HL-60 (cell line): ENCODE measurements at regions not wholly inside any gene's neighbourhood (a gene's known extent, or its start where the extent isn't known, plus 50 kb on each side); places are given as distances from the start of the nearest gene placed in this dataset.

Experiments used
- DNase-seq, 2 experiments: peaks; one replicate each; pipeline ENCODE4 v3.0.0-alpha.2; 2010 to 2020; ENCODE audit warnings: low read depth in 1 of 2, low spot score in 1 of 2
- H3K27ac ChIP-seq: fragments of 250-450 bp; sonication (Bioruptor Pico); replicated peaks from 2 replicates; pipeline ENCODE4 v1.5.1; 2020; ENCODE audit warnings: mild to moderate bottlenecking, moderate library complexity
- H3K27me3 ChIP-seq: fragments of 250-450 bp; sonication (Bioruptor Pico); 2 replicates; pipeline ENCODE4 v1.5.1; 2021; ENCODE audit warnings: mild to moderate bottlenecking, moderate library complexity; ENCODE audit not compliant: insufficient read depth, poor library complexity, severe bottlenecking
- H3K4me3 ChIP-seq: replicated peaks from 2 replicates; pipeline ENCODE4 v1.5.1; 2011; ENCODE audit warnings: mild to moderate bottlenecking, control low read depth, low read length; ENCODE audit not compliant: insufficient read depth
- GABPA ChIP-seq: IDR thresholded peaks from 2 replicates; pipeline ENCODE4 v1.6.1; 2012; ENCODE audit warnings: low read depth
- POLR2AphosphoS5 ChIP-seq: IDR thresholded peaks from 2 replicates; pipeline ENCODE4 v1.6.1; 2012; ENCODE audit warnings: low read depth
- REST ChIP-seq: IDR thresholded peaks from 2 replicates; pipeline ENCODE4 v1.6.1; 2012; ENCODE audit warnings: low read depth; ENCODE audit not compliant: insufficient replicate concordance
- SPI1 ChIP-seq: IDR thresholded peaks from 2 replicates; pipeline ENCODE4 v1.6.1; 2012; ENCODE audit warnings: low read depth, mild to moderate bottlenecking, borderline replicate concordance
- TF ChIP-seq, protein P1 (sequence below): IDR thresholded peaks from one replicate; pipeline ENCODE4 v1.5.1; 2011; ENCODE audit warnings: low read length, control low read depth, inconsistent platforms; ENCODE audit not compliant: insufficient read depth

GRCh38 chr7:41808541-41808940, 105.7 kb upstream of the INHBA start:
- Histone ChIP-seq H3K4me3 (no peak overlapping the region), H3K27me3 (no peaks in the 10 kb centered on the region), H3K27ac (no peak overlapping the region)
- TF ChIP-seq POLR2AphosphoS5, result no peak
- TF ChIP-seq, protein P1, sequence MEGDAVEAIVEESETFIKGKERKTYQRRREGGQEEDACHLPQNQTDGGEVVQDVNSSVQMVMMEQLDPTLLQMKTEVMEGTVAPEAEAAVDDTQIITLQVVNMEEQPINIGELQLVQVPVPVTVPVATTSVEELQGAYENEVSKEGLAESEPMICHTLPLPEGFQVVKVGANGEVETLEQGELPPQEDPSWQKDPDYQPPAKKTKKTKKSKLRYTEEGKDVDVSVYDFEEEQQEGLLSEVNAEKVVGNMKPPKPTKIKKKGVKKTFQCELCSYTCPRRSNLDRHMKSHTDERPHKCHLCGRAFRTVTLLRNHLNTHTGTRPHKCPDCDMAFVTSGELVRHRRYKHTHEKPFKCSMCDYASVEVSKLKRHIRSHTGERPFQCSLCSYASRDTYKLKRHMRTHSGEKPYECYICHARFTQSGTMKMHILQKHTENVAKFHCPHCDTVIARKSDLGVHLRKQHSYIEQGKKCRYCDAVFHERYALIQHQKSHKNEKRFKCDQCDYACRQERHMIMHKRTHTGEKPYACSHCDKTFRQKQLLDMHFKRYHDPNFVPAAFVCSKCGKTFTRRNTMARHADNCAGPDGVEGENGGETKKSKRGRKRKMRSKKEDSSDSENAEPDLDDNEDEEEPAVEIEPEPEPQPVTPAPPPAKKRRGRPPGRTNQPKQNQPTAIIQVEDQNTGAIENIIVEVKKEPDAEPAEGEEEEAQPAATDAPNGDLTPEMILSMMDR, result no peak
- no peak for TF ChIP-seq REST
- no peak for TF ChIP-seq SPI1
- no peak for TF ChIP-seq GABPA
- DNase-seq, result no peak

- Histone ChIP-seq H3K27ac (no peak overlapping the region), H3K27me3 (no peaks in the 10 kb centered on the region), H3K4me3 (no peak overlapping the region)
- DNase-seq, result no peak
- TF ChIP-seq, protein P1, result no peak
- no peak for TF ChIP-seq GABPA
- no peak for TF ChIP-seq POLR2AphosphoS5
- no peak for TF ChIP-seq REST
- TF ChIP-seq SPI1, result no peak
Observed at GRCh38 chr7:41803569-41803968, 100.7 kb upstream of the INHBA start.

GRCh38 chr7:41796331-41796730, 93.4 kb upstream of the INHBA start:
- H3K27me3 ChIP-seq, result no peaks in the 10 kb centered on the region
- H3K4me3 ChIP-seq, result no peak overlapping the region
- no peak for TF ChIP-seq REST
- no peak for TF ChIP-seq GABPA
- TF ChIP-seq SPI1, result no peak
- TF ChIP-seq, protein P1, result no peak
- TF ChIP-seq POLR2AphosphoS5, result no peak
- DNase-seq, result no peak
- H3K27ac ChIP-seq, result no peak overlapping the region
